ENCODE measurements at regions not wholly inside any gene's neighbourhood (a gene's known extent, or its start where the extent isn't known, plus 50 kb on each side); places are given as distances from the start of the nearest gene placed in this dataset.

DNA sequence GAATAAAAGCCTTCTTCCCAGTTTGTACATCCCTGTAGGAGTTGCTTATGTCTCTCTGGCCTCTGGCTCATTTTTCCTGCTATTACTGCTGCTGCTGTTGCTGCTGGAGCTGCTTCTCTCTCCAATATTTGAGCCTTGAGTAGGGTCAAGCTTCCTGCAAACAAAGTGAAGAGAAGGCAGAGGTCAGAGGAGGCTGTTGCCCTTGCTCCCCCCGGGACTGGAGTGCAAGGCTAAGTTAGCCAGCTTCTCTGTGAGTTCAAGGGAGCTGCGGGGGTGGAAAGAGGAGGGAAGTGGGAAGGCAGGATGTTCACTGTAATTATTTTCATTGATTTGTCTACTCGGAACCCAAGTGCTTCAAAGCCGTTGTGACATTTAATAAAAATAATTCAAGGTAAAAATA lies 77.0 kb upstream of the TMEM132E start:
- H3K9me3 ChIP-seq: no peaks in the 10 kb centered on the region
- ATAC-seq (no peak), DNase-seq (no peak)
- no peak overlapping the region for H3K4me3 ChIP-seq
- no peaks in the 10 kb centered on the region for H3K4me1 ChIP-seq
- peaks cover 27% of the 10 kb centered on the region for H3K27me3 ChIP-seq
- H3K36me3 ChIP-seq: no peaks in the 10 kb centered on the region
- H3K27ac ChIP-seq: no peak overlapping the region
- TF ChIP-seq, protein P1, sequence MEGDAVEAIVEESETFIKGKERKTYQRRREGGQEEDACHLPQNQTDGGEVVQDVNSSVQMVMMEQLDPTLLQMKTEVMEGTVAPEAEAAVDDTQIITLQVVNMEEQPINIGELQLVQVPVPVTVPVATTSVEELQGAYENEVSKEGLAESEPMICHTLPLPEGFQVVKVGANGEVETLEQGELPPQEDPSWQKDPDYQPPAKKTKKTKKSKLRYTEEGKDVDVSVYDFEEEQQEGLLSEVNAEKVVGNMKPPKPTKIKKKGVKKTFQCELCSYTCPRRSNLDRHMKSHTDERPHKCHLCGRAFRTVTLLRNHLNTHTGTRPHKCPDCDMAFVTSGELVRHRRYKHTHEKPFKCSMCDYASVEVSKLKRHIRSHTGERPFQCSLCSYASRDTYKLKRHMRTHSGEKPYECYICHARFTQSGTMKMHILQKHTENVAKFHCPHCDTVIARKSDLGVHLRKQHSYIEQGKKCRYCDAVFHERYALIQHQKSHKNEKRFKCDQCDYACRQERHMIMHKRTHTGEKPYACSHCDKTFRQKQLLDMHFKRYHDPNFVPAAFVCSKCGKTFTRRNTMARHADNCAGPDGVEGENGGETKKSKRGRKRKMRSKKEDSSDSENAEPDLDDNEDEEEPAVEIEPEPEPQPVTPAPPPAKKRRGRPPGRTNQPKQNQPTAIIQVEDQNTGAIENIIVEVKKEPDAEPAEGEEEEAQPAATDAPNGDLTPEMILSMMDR (IDR thresholded peaks at IDR 0.05): no peak
- intact Hi-C loops (cut with DNase I): no loop called here

DNA sequence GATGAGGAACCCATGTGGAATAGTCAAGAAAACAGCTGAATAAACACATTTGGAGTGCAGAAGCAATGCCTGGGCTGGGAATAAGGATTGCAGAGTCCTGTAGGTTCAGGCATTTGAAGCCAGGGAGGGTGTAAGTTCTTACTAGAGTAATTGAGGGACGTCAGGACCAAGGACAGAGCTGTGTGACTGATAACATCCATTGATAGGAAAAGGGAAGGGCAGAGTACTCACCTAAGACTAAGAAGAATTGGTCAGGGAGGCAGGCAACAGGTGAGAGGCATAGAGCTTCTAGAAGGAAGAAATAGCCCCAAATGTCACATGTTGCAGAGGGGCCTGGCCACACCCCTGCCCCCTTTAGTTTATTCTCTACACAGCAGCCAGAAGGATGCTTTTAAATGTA lies 79.8 kb upstream of the TMEM132E start:
- TF ChIP-seq, protein P1 (IDR thresholded peaks at IDR 0.05): no peak
- Histone ChIP-seq H3K27me3 (peaks cover 22% of the 10 kb centered on the region), H3K9me3 (no peaks in the 10 kb centered on the region), H3K27ac (no peak overlapping the region), H3K4me3 (no peak overlapping the region), H3K4me1 (no peaks in the 10 kb centered on the region), H3K36me3 (no peaks in the 10 kb centered on the region)
- intact Hi-C loops (cut with DNase I): no loop called here
- peak; percentile 37 for ATAC-seq
- DNase-seq: no peak

DNA sequence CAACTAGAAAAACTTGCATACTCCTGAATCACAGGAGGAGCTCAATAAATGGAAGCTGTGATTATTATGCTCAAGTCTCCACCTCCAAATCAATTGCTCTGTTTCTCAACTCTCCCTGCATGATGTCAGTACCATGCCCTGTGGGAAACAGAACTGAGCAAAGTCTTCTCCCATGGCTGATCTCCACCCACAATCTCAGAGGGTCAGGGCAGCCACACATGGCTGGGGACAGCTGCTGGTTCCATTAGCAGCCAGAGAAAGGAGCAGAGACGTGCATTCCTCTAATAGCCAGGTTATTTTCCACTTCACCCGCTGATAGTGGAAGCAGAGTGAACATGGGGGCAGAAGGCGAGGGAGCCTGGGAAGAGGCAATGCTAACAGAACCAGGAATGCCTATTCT lies 85.5 kb upstream of the TMEM132E start:
- intact Hi-C loops (cut with DNase I): no loop called here
- DNase-seq: no peak

DNA sequence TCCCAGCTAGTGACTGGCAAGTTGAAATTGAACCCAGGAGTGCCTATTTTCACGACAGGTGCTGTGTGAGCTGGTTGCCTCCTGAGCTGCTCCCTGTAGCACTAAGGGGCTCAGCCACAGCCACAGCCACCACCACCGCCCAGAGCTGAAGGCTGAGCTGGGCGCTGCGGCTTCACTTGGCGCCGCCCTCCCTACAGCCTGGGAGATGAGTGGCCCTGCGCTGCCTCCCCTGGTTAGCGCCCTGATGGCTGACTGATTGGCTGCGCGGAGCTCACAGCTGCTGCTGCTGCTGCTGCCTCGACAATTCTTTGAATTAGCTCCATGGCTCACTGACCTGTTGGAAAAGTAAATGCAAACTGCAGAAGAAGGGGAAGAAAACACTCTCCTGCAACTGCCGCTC lies 91.8 kb upstream of the TMEM132E start:
- no peaks in the 10 kb centered on the region for H3K4me1 ChIP-seq
- H3K27me3 ChIP-seq: peaks cover 26% of the 10 kb centered on the region
- H3K36me3 ChIP-seq: no peaks in the 10 kb centered on the region
- no peak overlapping the region for H3K27ac ChIP-seq
- TF ChIP-seq, protein P1 (IDR thresholded peaks at IDR 0.05): no peak
- DNase-seq (no peak), ATAC-seq (no peak)
- no peaks in the 10 kb centered on the region for H3K9me3 ChIP-seq
- intact Hi-C loops (cut with DNase I): no loop called here
- H3K4me3 ChIP-seq: no peak overlapping the region

More for the DNA sequence above, 85.5 kb upstream of the TMEM132E start:
- H3K27me3 ChIP-seq: peaks cover 23% of the 10 kb centered on the region
- ATAC-seq: no peak
- H3K4me3 ChIP-seq: no peak overlapping the region
- no peaks in the 10 kb centered on the region for H3K36me3 ChIP-seq
- TF ChIP-seq, protein P1 (IDR thresholded peaks at IDR 0.05): no peak
- H3K9me3 ChIP-seq: no peaks in the 10 kb centered on the region
- no peaks in the 10 kb centered on the region for H3K4me1 ChIP-seq
- no peak overlapping the region for H3K27ac ChIP-seq

DNA sequence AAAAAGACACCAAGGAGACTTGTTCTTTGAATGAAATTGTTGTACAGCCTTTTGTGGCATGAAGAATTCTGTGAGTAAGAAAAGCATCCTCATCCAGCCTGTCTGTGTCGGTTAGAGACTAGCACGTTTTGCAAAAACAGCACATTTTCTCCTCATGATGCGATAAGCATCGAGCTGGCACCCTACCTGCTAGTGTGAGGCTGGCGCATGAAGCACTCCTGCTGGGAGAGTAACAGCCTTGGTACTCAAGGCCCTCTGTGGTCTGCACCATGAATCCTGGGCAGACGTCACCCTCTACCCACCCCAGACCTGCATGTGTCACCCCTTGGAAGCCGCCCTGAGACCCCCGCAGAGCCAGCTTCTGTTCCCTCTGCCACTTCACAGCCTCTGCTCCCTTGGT lies 92.6 kb upstream of the TMEM132E start:
- DNase-seq: no peak
- Histone ChIP-seq H3K4me3 (no peak overlapping the region), H3K4me1 (no peaks in the 10 kb centered on the region), H3K36me3 (no peaks in the 10 kb centered on the region), H3K27ac (no peak overlapping the region), H3K27me3 (peaks cover 23% of the 10 kb centered on the region), H3K9me3 (no peaks in the 10 kb centered on the region)
- TF ChIP-seq, protein P1 (IDR thresholded peaks at IDR 0.05): no peak
- no peak for ATAC-seq
- intact Hi-C loops (cut with DNase I): no loop called here

DNA sequence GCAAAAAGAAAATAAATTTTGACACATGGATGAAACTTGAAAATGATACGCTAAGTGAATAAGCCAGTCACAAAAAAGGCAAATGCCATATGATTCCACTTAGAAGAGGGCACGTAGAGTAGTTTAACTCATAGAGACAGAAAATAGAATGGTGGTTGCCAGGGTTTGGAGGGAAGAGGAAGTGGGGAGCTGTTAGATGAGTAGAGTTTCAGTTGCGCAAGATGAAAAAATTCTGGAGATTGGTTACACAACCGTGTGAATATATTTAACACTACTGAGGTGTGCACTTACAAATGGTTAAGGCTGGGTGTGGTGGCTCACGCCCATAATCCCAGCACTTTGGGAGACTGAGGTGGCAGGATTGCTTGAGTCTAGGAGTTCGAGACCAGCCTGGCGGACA lies 93.4 kb upstream of the TMEM132E start:
- H3K4me3 ChIP-seq: no peak overlapping the region
- no peaks in the 10 kb centered on the region for H3K36me3 ChIP-seq
- TF ChIP-seq, protein P1 (IDR thresholded peaks at IDR 0.05): no peak
- DNase-seq (no peak), ATAC-seq (peak; percentile 19)
- no peak overlapping the region for H3K27ac ChIP-seq
- H3K9me3 ChIP-seq: no peaks in the 10 kb centered on the region
- intact Hi-C loops (cut with DNase I): no loop called here
- peaks cover 18% of the 10 kb centered on the region for H3K27me3 ChIP-seq
- no peaks in the 10 kb centered on the region for H3K4me1 ChIP-seq

Data from upper lobe of right lung (tissue), 1 donor.